Stimulated activated CD4-positive, alpha-beta T cell treated with anti-CD3 and anti-CD28 coated beads, Interleukin-1b, Interleukin-23, amount 100 ng/mL, for 24 hours (primary cell): ENCODE measurements at regions not wholly inside any gene's neighbourhood (a gene's known extent, or its start where the extent isn't known, plus 50 kb on each side); places are given as distances from the start of the nearest gene placed in this dataset.
"Not testable (repeated sequence)": the region's sequence is repeated elsewhere in the genome, so short reads cannot be mapped to it uniquely, and the experiment has no call there.

Experiments
- DNase-seq, 4 experiments: peaks; one replicate each; pipeline ENCODE4 v3.0.0-alpha.2; 2020; ENCODE audit warnings: low read depth in 4 of 4, low spot score in 1 of 4

GRCh38 chr1:187038784-187039183 is 210.0 kb downstream of the PLA2G4A start:
- DNase-seq = no peak

DNA sequence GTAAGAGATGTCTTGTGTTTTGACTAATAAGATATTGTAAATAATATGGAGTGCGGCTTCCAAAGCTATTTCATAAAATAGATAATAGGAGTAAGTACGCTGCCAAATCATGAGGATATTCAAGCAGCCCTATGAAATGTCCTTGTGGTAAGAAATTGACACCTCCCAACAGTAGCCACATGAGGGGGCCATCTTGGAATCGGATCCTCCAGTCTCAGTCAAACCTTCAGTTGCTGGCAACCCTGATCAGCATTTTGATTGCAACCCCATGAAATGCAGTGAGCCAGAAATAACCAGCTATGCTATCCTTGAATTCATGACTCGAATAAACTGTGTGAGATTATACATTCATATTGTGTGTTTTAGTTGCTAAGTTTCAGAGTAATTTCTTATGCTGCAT is 212.4 kb downstream of the PLA2G4A start:
- DNase-seq = no peak

DNA sequence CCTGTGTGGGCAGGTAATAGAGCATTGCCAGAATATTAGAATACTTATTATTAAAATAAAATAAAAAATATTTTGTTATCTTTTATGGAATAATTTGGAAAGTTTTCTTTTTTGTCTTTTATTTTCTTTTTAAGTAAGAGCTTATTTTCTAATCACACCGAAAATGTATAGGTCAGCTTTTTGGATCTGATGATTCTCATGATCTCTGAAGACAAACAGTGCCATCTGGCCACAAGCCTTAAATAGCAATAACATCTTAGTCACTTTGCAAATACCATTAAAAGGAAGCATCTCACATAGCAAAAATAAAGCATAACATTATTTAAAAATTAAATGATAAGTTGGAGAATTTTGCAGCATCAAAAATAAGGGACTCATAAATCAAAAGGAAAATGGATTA is 213.8 kb downstream of the PLA2G4A start:
- DNase-seq = no peak

GRCh38 chr1:187043433-187043832 is 214.7 kb downstream of the PLA2G4A start:
- DNase-seq = not testable (repeated sequence)

DNA sequence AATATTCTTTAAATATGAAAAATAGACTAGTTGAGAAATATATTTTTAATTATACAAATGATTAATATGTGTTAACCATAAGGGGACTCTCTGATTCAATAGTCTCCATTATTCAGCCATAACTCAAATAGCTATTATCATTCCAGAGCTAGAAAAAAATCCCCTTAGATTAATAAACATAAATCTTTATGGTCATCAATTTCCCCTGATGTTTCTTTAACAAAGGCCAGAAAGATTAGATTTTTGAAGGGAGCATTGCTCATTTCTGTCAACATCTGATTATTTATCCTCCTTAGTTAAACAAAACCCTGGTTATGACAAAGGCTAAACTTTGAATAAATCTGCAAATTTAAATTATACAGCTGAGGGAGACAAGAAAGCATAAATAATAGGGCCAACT is 215.7 kb downstream of the PLA2G4A start:
- no peak for DNase-seq

- no peak for DNase-seq
Measured at GRCh38 chr1:187045371-187045770, 216.6 kb downstream of the PLA2G4A start.

DNA sequence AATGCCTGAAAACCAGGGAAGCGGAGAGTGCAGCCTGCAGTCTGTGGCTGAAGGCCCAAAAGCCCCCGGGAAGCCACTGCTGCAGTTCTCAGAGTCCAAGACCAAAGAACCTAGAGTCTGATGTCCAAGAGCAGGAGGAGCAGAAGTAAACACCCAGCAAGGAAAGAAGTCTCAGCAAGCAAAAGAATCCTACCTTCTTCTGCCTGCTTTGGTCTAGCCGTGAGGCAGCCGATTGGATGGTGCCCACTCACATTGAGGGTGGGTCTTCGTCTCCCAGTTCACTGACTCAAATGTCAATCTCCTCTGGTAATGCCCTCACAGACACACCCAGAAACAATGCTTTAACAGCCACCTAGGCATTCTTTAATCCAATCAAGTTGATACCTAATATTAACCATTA is 217.5 kb downstream of the PLA2G4A start:
- no peak for DNase-seq

- DNase-seq = no peak
Measured at GRCh38 chr1:187047298-187047697, 218.5 kb downstream of the PLA2G4A start.

- no peak for DNase-seq
Measured at GRCh38 chr1:187051618-187052232, 223.0 kb downstream of the PLA2G4A start.

DNA sequence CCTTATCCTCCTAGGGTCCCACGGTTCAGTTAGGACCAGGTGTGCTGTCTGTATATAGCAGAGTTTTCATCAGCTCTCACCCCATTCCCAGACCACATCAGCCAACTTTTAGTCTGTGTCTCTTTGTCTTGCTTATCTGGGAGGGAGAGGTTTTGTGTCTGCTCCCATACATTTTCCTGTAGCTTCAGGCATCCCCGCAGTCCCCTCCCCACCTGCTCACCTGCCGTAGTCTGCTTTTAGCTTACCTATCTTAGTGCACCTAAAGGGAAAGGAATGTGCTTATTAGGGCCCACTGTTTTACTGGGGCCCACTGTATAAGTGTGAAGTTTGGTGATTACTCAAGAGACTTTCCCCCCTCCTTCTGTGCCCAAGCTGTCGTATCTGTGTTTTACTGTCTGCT is 225.1 kb downstream of the PLA2G4A start:
- no peak for DNase-seq

DNA sequence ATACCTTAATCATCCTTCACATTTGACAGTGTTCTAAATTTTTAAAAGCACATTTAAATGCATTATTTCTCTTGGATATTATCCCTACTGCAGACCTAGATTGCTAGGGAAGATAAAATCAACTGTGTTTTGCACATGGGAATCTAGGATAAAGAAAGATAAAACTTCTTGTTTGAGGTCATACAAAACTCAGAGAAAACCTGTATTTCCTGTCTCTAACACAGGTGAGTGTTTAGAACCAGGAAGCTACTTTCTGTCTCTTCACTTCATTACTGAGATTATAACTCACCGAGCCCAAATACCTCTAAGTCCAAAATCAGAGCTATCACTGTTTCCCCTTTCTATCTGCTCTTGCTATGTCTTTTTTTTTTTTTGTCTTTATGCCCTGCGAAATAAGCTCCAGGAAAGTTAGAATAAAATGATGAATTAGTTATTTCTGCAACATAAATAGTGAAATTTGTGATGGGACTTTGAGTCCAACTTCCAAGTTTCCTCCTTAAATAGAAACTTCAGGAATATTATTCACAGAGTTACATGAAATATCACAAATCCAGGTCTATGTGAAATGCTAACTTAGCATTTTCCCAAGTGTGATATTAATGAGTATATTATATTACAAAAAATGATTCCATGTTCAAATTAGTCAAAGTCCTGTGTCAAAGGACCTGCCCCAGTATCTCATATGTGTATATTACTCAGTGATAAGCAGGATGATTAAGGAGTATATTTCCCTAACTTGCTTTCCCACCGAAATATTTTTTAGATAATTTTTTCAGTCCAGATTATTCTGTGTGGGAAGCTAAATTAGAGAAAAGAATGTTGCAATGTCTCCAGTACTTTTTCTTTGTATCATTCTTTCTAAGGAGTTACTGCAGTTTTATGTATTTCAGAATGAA is 226.4 kb downstream of the PLA2G4A start:
- no peak for DNase-seq

GRCh38 chr1:187063271-187063670 is 234.5 kb downstream of the PLA2G4A start:
- no peak for DNase-seq

GRCh38 chr1:187067160-187067559 is 238.4 kb downstream of the PLA2G4A start:
- DNase-seq = no peak

GRCh38 chr1:187070076-187070475 is 241.3 kb downstream of the PLA2G4A start:
- no peak for DNase-seq

DNA sequence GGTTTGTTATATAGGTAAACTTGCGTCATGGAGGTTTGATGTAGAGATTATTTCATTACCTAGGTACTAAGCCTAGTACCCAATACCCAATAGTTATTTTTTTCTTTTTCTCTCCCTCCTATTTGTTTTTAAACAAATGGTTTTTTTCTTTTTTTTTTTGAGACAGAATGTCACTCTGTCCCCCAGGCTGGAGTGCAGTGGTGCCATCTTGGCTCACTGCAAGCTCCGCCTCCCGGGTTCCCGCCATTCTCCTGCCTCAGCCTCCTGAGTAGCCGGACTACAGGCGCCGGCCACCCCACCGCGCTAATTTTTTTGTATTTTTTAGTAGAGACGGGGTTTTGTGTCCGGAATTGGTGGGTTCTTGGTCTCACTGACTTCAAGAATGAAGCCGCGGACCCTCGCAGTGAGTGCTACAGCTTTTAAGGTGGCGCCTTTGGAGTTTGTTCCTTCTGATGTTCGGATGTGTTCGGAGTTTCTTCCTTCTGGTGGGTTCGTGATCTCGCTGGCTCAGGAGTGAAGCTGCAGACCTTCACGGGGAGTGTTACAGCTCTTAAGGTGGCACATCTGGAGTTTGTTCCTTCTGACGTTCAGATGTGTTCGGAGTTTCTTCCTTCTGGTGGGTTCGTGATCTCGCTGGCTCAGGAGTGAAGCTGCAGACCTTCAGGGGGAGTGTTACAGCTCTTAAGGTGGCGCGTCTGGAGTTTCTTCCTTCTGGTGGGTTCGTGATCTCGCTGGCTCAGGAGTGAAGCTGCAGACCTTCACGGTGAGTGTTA is 243.7 kb downstream of the PLA2G4A start:
- not testable (repeated sequence) for DNase-seq

DNA sequence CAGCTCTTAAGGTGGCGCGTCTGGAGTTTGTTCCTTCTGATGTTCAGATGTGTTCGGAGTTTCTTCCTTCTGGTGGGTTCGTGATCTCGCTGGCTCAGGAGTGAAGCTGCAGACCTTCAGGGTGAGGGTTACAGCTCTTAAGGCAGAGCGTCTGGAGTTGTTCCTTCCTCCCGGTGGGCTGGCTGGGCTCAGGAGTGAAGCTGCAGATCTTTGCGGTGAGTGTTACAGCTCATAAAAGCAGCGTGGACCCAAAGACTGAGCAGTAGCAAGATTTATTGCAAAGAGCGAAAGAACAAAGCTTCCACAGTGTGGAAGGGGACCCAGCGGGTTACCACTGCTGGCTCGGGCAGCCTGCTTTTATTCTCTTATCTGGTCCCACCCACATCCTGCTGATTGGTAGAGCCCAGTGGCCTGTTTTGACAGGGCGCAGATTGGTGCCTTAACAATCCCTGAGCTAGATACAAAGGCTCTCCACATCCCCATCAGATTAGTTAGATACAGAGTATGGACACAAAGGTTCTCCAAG is 244.3 kb downstream of the PLA2G4A start:
- DNase-seq = not testable (repeated sequence)

GRCh38 chr1:187073634-187074245 is 245.0 kb downstream of the PLA2G4A start:
- not testable (repeated sequence) for DNase-seq

DNA sequence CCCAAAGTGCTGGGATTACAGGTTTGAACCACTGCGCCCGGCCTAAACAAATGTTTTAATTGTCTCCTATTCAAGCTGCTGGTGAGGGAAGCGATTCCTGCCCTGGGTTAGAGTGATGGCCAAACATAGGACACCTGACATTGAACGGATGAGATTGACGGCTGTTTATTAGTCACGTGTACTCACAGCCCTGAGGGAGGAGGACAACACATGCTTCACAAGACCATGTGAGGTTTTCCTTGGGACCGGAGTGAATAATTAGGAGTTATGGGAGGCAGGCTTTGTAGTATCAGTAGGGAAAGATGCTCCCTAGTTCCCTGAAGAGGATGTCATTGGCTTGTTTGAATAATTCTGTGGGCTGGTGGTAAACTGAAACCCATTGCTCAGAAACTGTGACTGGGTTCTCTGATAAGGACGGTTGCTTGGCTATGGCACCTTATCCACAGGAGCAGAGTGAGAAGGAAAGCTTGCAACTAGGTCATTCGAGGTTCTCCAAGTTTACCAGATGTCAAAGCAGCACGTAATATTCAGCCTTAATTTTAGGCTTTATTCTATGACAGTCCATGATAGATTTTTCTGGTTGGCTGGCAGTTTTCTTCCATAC is 245.8 kb downstream of the PLA2G4A start:
- no peak for DNase-seq

DNA sequence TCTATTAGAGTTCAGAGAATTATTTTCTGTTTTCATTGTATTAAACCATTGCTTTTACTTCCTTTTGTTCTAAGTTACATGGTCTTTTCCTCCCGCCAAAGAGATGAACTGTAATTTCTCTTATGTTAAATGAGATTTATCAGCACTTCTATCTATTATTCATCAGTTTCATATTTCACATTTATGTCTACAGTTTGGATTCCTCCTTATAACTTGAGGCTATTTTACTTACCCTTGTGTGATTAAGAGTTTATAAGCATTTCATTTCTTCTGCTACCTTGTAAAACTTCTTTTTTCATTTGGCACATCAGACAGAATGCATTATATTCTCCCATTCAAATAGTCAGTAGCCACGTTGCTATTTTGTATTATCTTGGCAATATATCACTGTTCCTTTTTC is 248.2 kb downstream of the PLA2G4A start:
- no peak for DNase-seq

GRCh38 chr1:187078321-187078720 is 249.6 kb downstream of the PLA2G4A start:
- no peak for DNase-seq

GRCh38 chr1:187078916-187079315 is 250.2 kb downstream of the PLA2G4A start:
- no peak for DNase-seq
